Astrocyte of the spinal cord (primary cell): ENCODE measurements at regions not wholly inside any gene's neighbourhood (a gene's known extent, or its start where the extent isn't known, plus 50 kb on each side); places are given as distances from the start of the nearest gene placed in this dataset.

Experiments used
- DNase-seq: peaks from one replicate; pipeline ENCODE4 v3.0.0; 2011; ENCODE audit warnings: low read depth, low spot score
- H3K4me3 ChIP-seq: 2 replicates; pipeline ENCODE4 v1.5.1; 2011; ENCODE audit warnings: low read depth, mild to moderate bottlenecking, low read length, moderate library complexity
- in situ Hi-C: cut with HindIII; loops from 2 replicates; pipeline ENCODE4 v1.10.0; 2017; ENCODE audit warnings: low sequenced_read_pairs
- TF ChIP-seq, protein P1 (sequence below): IDR thresholded peaks from 2 replicates; pipeline ENCODE4 v1.5.1; 2012; ENCODE audit warnings: low read depth, mild to moderate bottlenecking, low read length, inconsistent platforms

DNA sequence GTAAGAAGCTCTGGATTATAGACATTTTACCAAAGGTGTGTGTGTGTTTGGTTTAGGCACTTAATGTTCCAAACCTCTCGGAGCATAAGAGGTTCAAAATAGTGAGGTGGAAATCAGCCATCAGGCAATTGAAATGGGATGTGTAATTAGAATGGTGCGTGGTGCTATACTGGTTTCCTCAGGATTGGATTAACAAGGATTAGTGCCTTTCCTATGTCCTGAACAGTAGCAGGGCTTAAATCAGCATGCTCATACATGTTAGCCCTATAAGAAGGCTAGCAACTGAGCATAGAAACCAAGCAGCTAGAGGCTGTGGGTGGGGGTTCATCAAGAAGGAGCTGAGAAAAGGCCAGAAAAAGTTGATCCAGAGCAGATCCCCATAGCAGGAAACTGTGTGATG is 256.8 kb upstream of the CXXC4 start:
- in situ Hi-C loops = no loop called here
- DNase-seq = no peak
- H3K4me3 ChIP-seq = no peak overlapping the region
- TF ChIP-seq, protein P1, sequence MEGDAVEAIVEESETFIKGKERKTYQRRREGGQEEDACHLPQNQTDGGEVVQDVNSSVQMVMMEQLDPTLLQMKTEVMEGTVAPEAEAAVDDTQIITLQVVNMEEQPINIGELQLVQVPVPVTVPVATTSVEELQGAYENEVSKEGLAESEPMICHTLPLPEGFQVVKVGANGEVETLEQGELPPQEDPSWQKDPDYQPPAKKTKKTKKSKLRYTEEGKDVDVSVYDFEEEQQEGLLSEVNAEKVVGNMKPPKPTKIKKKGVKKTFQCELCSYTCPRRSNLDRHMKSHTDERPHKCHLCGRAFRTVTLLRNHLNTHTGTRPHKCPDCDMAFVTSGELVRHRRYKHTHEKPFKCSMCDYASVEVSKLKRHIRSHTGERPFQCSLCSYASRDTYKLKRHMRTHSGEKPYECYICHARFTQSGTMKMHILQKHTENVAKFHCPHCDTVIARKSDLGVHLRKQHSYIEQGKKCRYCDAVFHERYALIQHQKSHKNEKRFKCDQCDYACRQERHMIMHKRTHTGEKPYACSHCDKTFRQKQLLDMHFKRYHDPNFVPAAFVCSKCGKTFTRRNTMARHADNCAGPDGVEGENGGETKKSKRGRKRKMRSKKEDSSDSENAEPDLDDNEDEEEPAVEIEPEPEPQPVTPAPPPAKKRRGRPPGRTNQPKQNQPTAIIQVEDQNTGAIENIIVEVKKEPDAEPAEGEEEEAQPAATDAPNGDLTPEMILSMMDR = no peak

DNA sequence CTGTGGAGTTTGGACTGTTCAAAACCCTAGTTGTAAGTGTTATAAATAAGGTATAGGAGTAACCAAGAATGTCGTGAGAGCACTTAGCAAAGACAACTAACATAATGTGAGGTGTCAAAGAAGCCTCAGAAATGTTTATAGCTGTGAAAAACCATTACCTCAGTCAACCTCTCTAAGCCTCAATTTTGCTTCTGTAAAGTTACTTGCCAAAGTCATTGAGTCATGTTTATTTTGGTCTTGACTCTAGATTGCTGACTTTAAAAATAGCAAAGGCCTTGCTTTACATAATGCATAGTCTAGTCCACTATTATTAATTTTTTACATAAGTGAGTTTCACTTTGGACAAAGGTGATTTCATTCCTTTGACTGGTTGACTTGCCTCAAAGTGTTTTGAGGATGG is 257.6 kb upstream of the CXXC4 start:
- peak; percentile 55 for DNase-seq
- in situ Hi-C loops = no loop called here
- TF ChIP-seq, protein P1 = no peak
- H3K4me3 ChIP-seq = no peak overlapping the region

DNA sequence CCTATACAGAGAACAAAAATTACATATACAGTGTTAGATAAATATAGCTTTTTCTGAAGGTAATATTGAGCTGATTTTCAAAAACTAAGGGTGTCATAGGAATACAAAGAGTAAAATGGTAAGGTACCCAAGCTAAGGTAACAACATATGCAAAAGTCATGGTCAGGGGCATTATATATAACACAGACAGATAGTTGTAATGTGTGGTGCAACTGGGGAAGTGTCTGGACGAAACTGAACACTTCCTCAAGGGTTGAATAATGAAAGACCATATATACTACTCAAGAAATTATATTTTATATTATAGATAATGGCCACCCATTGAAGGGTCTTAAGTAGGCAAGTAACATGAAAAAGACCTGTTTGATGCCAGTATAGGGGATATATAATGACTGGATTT is 262.1 kb upstream of the CXXC4 start:
- no peak overlapping the region for H3K4me3 ChIP-seq
- in situ Hi-C loops = no loop called here
- TF ChIP-seq, protein P1 = no peak
- DNase-seq = no peak

DNA sequence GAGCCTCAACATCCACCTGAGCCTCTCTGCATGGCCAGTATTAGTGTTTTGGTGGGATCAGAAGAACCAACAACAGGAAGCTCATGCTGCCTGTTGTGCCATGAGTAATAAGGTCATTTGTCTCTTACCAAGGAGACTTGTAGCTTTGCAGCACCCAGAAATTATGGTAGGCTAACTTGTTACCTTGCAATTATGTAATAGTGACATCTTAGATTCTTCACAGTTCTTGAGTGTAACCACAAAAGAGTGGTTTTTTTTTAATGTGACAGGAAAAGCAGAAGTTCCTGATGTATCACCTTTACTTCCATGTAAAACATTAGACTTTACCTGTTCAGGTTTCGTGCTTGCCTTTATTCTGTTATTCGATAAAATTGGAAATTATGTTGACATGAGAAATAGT is 263.9 kb upstream of the CXXC4 start:
- in situ Hi-C loops = no loop called here
- TF ChIP-seq, protein P1 = no peak
- H3K4me3 ChIP-seq = no peak overlapping the region
- DNase-seq = no peak

DNA sequence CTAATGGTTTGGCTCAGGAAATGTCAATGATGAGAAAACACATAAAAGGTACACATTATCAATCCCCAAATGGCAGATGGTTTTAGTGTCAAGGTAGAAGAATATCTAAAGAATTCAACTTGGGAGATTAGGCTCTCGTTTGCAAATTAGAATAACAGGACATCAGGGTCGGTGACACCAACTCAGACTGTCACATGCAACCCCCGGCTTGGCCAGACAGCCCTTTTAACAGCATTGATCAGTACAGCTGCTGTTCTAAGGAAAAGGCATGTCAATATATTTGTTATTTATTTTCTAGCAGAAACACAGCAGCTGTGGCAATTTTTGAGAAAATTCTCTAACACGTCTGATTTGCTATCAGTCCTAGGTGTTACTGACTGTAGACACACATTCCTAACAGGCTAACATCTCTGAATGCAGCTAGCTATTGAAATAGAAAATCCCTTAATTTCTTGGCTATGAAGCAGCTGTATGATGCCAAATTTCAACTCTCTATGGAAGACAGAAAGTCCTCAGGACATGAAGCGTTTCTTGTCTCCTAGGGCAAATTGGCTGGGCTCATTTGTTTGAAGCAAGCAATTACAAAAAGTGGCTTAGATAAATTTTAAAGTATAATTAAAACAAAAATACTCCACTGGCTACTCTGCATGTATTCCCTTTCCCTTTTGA is 269.0 kb upstream of the CXXC4 start:
- TF ChIP-seq, protein P1 = no peak
- in situ Hi-C loops = no loop called here

DNA sequence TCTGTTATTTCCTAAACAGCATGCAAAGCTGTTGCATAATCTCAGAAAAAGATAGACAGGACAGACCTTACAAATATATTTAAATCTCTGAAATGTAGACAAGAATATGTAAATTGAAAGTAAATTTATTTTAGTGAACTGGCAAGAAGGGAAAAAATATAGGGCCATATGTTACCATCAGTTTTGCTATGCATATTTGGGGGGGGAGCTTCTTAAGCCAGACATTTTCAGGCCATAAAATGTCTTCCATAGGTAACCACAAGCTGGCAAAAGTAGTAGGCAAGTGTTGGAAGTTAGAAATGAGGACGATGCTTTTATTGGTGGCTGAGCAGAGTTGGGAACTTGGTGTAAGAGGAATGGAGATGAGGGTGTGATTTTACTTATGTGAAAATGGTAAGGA is 272.0 kb upstream of the CXXC4 start:
- in situ Hi-C loops = no loop called here
- no peak overlapping the region for H3K4me3 ChIP-seq
- TF ChIP-seq, protein P1 = no peak
- DNase-seq = no peak

More for the DNA sequence above, 269.0 kb upstream of the CXXC4 start:
- no peak for DNase-seq
- no peak overlapping the region for H3K4me3 ChIP-seq
